Mesodermal cell (in vitro differentiated cells): ENCODE measurements at regions not wholly inside any gene's neighbourhood (a gene's known extent, or its start where the extent isn't known, plus 50 kb on each side); places are given as distances from the start of the nearest gene placed in this dataset.
A peak's percentile ranks its signal among the peaks of the same experiment; 100 is the strongest.

Experiments used
- H3K27ac ChIP-seq: 2 replicates; pipeline ENCODE4 v1.7.0; 2013; ENCODE audit warnings: mild to moderate bottlenecking, low read depth, low read length, moderate library complexity; ENCODE audit not compliant: severe bottlenecking
- H3K36me3 ChIP-seq: 2 replicates; pipeline ENCODE4 v1.7.1; 2013; ENCODE audit warnings: mild to moderate bottlenecking, low read length, moderate library complexity; ENCODE audit not compliant: control insufficient read depth, insufficient read depth
- H3K4me1 ChIP-seq: one replicate; pipeline ENCODE4 v1.7.1; 2013; ENCODE audit warnings: mild to moderate bottlenecking, low read length; ENCODE audit not compliant: insufficient read depth, control insufficient read depth, poor library complexity, severe bottlenecking
- H3K4me3 ChIP-seq: 2 replicates; pipeline ENCODE4 v1.7.0; 2013; ENCODE audit warnings: low read length, control low read depth, mild to moderate bottlenecking; ENCODE audit not compliant: insufficient read depth, poor library complexity, severe bottlenecking; ENCODE audit errors: extremely low read depth
- H3K9me3 ChIP-seq: 2 replicates; pipeline ENCODE4 v1.7.1; 2013; ENCODE audit warnings: mild to moderate bottlenecking, low read length, moderate library complexity; ENCODE audit not compliant: control insufficient read depth
- WGBS, 2 experiments: methylation state at CpG; one replicate each; pipeline ENCODE4 v1.1.5; 2013; ENCODE audit warnings: missing lambda C conversion rate in 2 of 2; ENCODE audit not compliant: insufficient coverage in 2 of 2; 5-methylcytosine and 5-hydroxymethylcytosine counted together

- Histone ChIP-seq H3K4me3 (no peak overlapping the region), H3K4me1 (no peaks in the 10 kb centered on the region), H3K27ac (no peak overlapping the region), H3K36me3 (no peaks in the 10 kb centered on the region), H3K9me3 (no peaks in the 10 kb centered on the region)
Measured at GRCh38 chr4:125262502-125262901, 52.3 kb upstream of the FAT4 start.

DNA sequence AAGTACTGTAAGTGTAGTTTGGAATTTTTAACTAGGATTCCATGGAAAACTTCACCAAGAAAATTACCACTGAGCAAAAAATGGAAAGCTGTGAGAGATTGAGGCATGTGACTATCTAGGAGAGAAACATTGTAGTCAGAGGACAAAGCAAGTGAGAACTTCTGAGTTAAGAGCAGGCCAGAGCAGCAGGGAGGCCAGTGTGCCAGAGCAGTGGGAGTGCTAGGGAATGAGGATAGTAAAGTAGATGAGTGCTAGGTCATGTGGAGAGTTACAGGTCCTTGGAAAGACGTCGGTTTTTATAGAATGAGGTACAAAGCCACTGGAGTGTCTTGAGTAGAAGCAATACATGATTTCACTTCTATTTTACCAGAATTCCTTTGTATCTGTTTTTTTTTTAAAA, 52.7 kb upstream of the FAT4 start:
- H3K9me3 ChIP-seq, result no peaks in the 10 kb centered on the region
- H3K4me3 ChIP-seq, result no peak overlapping the region
- no peaks in the 10 kb centered on the region for H3K36me3 ChIP-seq
- WGBS, 2 experiments, result no CpG with 5 or more reads among the region's 2 CpGs
- no peaks in the 10 kb centered on the region for H3K4me1 ChIP-seq
- no peak overlapping the region for H3K27ac ChIP-seq

GRCh38 chr4:125254106-125254505, 60.6 kb upstream of the FAT4 start:
- no peaks in the 10 kb centered on the region for H3K36me3 ChIP-seq
- H3K27ac ChIP-seq, result no peak overlapping the region
- no peaks in the 10 kb centered on the region for H3K4me1 ChIP-seq
- 83% methylated on average over 1 of the region's 1 CpG; no CpG with 5 or more reads in 1 of the 2 experiments for WGBS, 2 experiments
- H3K4me3 ChIP-seq, result no peak overlapping the region
- H3K9me3 ChIP-seq, result no peaks in the 10 kb centered on the region

DNA sequence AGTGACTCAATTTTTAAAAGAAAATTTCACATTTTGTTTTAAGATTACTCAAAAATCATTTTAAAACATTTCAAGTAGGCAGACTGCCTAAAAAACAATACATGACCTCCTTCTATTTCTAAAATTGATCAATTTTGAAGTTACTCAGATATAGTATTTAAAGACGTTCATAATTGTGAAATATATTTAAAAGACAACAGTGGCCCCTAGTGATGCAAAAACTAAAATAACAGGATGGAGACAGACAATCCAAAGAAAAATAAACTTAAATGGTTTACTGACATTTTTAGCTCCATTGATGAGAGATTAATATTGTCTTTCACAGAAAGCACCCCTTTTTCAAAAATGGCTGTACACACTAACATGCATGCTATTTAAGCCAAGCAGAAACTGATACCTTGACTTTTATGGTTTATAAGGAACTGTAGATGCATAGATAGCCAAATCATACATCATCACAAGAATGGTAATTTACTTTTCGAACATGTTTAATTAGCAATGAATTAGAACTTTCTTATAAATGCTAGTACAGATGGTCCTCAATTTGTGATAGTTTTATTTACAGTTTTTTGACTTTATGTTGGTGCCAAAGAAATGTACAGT, 69.8 kb upstream of the FAT4 start:
- H3K4me1 ChIP-seq, result no peaks in the 10 kb centered on the region
- WGBS, 2 experiments, result no CpG with 5 or more reads among the region's 2 CpGs
- no peaks in the 10 kb centered on the region for H3K36me3 ChIP-seq
- H3K27ac ChIP-seq, result no peak overlapping the region
- no peaks in the 10 kb centered on the region for H3K9me3 ChIP-seq
- no peak overlapping the region for H3K4me3 ChIP-seq

GRCh38 chr4:125243789-125244397, 70.9 kb upstream of the FAT4 start:
- Histone ChIP-seq H3K27ac (no peak overlapping the region), H3K36me3 (no peaks in the 10 kb centered on the region), H3K4me1 (no peaks in the 10 kb centered on the region), H3K9me3 (no peaks in the 10 kb centered on the region), H3K4me3 (no peak overlapping the region)
- 100% methylated on average over 1 of the region's 3 CpGs; no CpG with 5 or more reads in 1 of the 2 experiments for WGBS, 2 experiments

DNA sequence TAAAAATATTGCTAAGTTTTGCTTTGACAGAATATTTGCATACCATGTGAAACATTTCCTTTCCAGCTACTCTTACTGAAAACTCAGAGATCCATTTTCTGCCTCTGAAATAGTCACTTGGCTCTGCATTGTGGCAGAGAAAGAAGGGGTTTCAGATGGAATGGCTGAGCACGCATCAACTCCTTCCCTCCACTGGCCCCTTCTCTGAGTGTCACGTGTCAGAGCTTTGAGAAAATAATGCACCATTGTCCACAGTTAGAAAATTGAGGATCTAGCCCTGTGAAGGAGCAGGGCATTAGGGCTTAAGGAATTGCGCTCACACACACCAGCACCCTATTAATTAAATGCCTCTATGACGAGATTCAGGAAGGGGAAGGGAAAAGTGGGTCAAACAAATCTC, 78.8 kb upstream of the FAT4 start:
- no peak overlapping the region for H3K4me3 ChIP-seq
- WGBS, 2 experiments, result no CpG with 5 or more reads among the region's 4 CpGs
- H3K27ac ChIP-seq, result no peak overlapping the region

DNA sequence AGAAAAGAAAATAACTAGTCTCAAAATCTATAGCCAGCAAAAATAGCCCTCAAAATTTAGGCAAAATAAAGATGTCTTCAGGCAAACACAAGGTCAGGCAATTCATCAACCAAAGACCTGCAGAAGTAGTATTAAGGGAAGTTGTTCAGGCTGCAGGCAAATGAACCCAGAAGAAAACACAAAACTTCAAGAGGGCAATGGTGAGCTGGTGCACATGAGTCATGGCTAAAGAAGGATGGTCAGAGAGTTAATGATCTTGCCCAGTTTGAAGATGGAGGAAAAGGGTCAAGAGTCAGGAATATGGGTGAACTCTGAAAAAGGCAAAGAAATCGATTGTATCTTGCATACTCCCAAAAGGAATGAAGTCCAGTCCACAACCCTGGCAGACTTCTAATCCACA, 83.1 kb upstream of the FAT4 start:
- Histone ChIP-seq H3K36me3 (no peaks in the 10 kb centered on the region), H3K27ac (no peak overlapping the region), H3K4me1 (no peaks in the 10 kb centered on the region), H3K4me3 (no peak overlapping the region), H3K9me3 (no peaks in the 10 kb centered on the region)
- WGBS, 2 experiments, result 60% methylated on average over 1 of the region's 1 CpG; no CpG with 5 or more reads in 1 of the 2 experiments

More for the DNA sequence above, 78.8 kb upstream of the FAT4 start:
- Histone ChIP-seq H3K36me3 (no peaks in the 10 kb centered on the region), H3K9me3 (no peaks in the 10 kb centered on the region), H3K4me1 (no peaks in the 10 kb centered on the region)

- H3K4me3 ChIP-seq, result no peak overlapping the region
- H3K9me3 ChIP-seq, result no peaks in the 10 kb centered on the region
- H3K36me3 ChIP-seq, result no peaks in the 10 kb centered on the region
- no peaks in the 10 kb centered on the region for H3K4me1 ChIP-seq
- no peak overlapping the region for H3K27ac ChIP-seq
- 96 to 99% methylated on average over 21 to 24 of the region's 35 CpGs for WGBS, 2 experiments
Measured at GRCh38 chr4:125229596-125230058, 85.1 kb upstream of the FAT4 start.

DNA sequence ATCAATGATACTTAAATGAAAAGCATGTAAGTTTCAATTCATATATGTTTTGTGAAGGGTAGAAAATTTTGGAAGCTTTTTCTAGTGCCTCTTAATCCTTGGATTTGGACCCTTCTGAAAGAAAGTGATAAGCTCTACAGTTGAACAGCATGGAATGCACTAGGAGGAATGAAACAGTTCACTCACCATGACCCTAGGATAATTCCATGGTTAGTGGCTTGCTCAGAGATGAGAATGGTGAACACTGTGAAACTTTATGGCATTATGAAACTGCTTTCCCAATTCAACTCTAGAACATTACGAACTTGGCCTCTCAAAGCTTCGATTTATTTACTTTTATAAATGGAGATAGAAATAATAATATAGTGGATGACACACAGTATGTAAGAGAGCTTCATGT, 88.9 kb upstream of the FAT4 start:
- no peak overlapping the region for H3K27ac ChIP-seq
- H3K36me3 ChIP-seq, result no peaks in the 10 kb centered on the region
- WGBS, 2 experiments, result no CpG with 5 or more reads among the region's 2 CpGs
- H3K4me1 ChIP-seq, result no peaks in the 10 kb centered on the region
- H3K4me3 ChIP-seq, result no peak overlapping the region
- H3K9me3 ChIP-seq, result no peaks in the 10 kb centered on the region

- no CpG with 5 or more reads among the region's 1 CpG for WGBS, 2 experiments
- H3K27ac ChIP-seq, result no peak overlapping the region
- H3K4me3 ChIP-seq, result no peak overlapping the region
- no peaks in the 10 kb centered on the region for H3K4me1 ChIP-seq
- H3K9me3 ChIP-seq, result no peaks in the 10 kb centered on the region
- H3K36me3 ChIP-seq, result no peaks in the 10 kb centered on the region
Measured at GRCh38 chr4:125200556-125200955, 114.2 kb upstream of the FAT4 start.

GRCh38 chr4:125198916-125199315, 115.8 kb upstream of the FAT4 start:
- no CpG with 5 or more reads among the region's 2 CpGs for WGBS, 2 experiments
- no peaks in the 10 kb centered on the region for H3K36me3 ChIP-seq

More at GRCh38 chr4:125198916-125199315, 115.8 kb upstream of the FAT4 start:
- Histone ChIP-seq H3K9me3 (no peaks in the 10 kb centered on the region), H3K27ac (peak overlapping the region; percentile 39), H3K4me1 (no peaks in the 10 kb centered on the region), H3K4me3 (no peak overlapping the region)
